ENCODE measurements at regions not wholly inside any gene's neighbourhood (a gene's known extent, or its start where the extent isn't known, plus 50 kb on each side); places are given as distances from the start of the nearest gene placed in this dataset.

- TF ChIP-seq CTCF (IDR thresholded peaks at IDR 0.05) (no peak), POLR2A (IDR thresholded peaks at IDR 0.05) (no peak), POLR2AphosphoS5 (IDR thresholded peaks at IDR 0.05; ENCODE audit: insufficient read depth in 1 of 2, low read depth in 1 of 2) (no peak)
Measured at GRCh38 chr14:58942516-58942915, 246.0 kb upstream of the DAAM1 start.

All from vagina (tissue), 2 donors.